K562 (cell line): ENCODE measurements at regions not wholly inside any gene's neighbourhood (a gene's known extent, or its start where the extent isn't known, plus 50 kb on each side); places are given as distances from the start of the nearest gene placed in this dataset.

ENCODE experiments used
- ATAC-seq: fragments of 200-7000 bp; cut with Tn5 transposase; 3 replicates; pipeline ENCODE4 v1.9.1; 2020; ENCODE audit warnings: moderate library complexity
- BruUV-seq: library from RNA; stranded (reverse); fragments of 400-500 nt; replicated peaks from 2 replicates; lab custom pipeline; 2021; lab: Mats Ljungman, UMichigan
- CTCF ChIA-PET: fragments of 300-600 bp; formaldehyde crosslinking; extraction: SDS; loops from one replicate; lab custom pipeline; 2021; ENCODE audit warnings: low intra/inter-chr PET ratio; lab: Yijun Ruan, JAX
- POLR2A ChIA-PET: fragments of 300-600, 350-650 bp; sonication (Branson Sonifier 250); formaldehyde crosslinking; extraction: SDS; loops from one replicate; lab custom pipeline; 2021; ENCODE audit warnings: antibody characterized with exemption, inconsistent platforms; lab: Yijun Ruan, JAX
- DNase-seq, 4 experiments: peaks; one replicate each; pipeline versions ENCODE4 v3.0.0 to v3.0.0-alpha.2; 2011 to 2018; ENCODE audit warnings: low spot score in 3 of 4, mixed read lengths in 3 of 4; ENCODE audit errors: extremely low read depth in 1 of 4
- FAIRE-seq: peaks from 2 replicates; lab custom pipeline; 2011; peaks lifted over from hg19 to GRCh38; lab: Jason Lieb, UNC
- H2AFZ ChIP-seq: 2 replicates; pipeline ENCODE4 v1.6.0; 2011; ENCODE audit warnings: low read depth, low read length, control low read depth, inconsistent platforms
- H3K27ac ChIP-seq: fragments of 200-600 bp; 3 replicates; pipeline ENCODE4 v1.8.0; 2011; ENCODE audit warnings: low read depth, mild to moderate bottlenecking, control low read depth, inconsistent platforms, low read length, moderate library complexity, mixed read lengths; ENCODE audit errors: extremely low read depth
- H3K27me3 ChIP-seq, 2 experiments: fragments of 300-600 bp in 1 of 2; 2 replicates in 1 of 2; 3 replicates in 1 of 2; pipeline versions ENCODE4 v1.6.0 to v1.8.0; 2011; ENCODE audit warnings: inconsistent platforms in 2 of 2, low read length in 2 of 2, mild to moderate bottlenecking in 1 of 2, mixed read lengths in 1 of 2, moderate library complexity in 1 of 2; ENCODE audit not compliant: control insufficient read depth in 2 of 2, insufficient read depth in 2 of 2
- H3K36me3 ChIP-seq: fragments of 300-600 bp; 3 replicates; pipeline ENCODE4 v1.8.0; 2011; ENCODE audit warnings: mild to moderate bottlenecking, low read length, inconsistent platforms; ENCODE audit not compliant: control insufficient read depth, insufficient read depth
- H3K4me1 ChIP-seq, 2 experiments: fragments of 200-600 bp in 1 of 2; replicated peaks in 1 of 2; 2 replicates in 1 of 2; 3 replicates in 1 of 2; pipeline versions ENCODE4 v1.5.1 to v1.8.0; 2011; ENCODE audit warnings: inconsistent platforms in 2 of 2, low read length in 2 of 2, mild to moderate bottlenecking in 1 of 2, mixed read lengths in 1 of 2, moderate library complexity in 1 of 2; ENCODE audit not compliant: control insufficient read depth in 2 of 2, insufficient read depth in 2 of 2
- H3K4me2 ChIP-seq: 2 replicates; pipeline ENCODE4 v1.6.1; 2011; ENCODE audit warnings: low read length, control low read depth, inconsistent platforms, mixed read lengths; ENCODE audit not compliant: insufficient read depth
- H3K4me3 ChIP-seq: fragments of 200-600 bp; sonication (generic), shearing (Covaris generic); 2 replicates; pipeline ENCODE4 v1.5.1; 2016; ENCODE audit warnings: control low read depth, inconsistent platforms
- H3K79me2 ChIP-seq: fragments of 200-600 bp; 3 replicates; pipeline ENCODE4 v1.8.0; 2011; ENCODE audit warnings: low read length, inconsistent platforms; ENCODE audit not compliant: control insufficient read depth, insufficient read depth
- H3K9ac ChIP-seq, 2 experiments: 2 replicates each; pipeline versions ENCODE4 v1.6.0 to v1.6.1; 2011; ENCODE audit warnings: low read depth in 2 of 2, low read length in 2 of 2, control low read depth in 1 of 2, inconsistent platforms in 1 of 2, mild to moderate bottlenecking in 1 of 2, mixed read lengths in 1 of 2; ENCODE audit not compliant: insufficient read depth in 1 of 2
- H3K9me1 ChIP-seq: one replicate; pipeline ENCODE4 v1.6.0; 2011; ENCODE audit warnings: inconsistent platforms, mild to moderate bottlenecking, low read length, moderate library complexity; ENCODE audit not compliant: control insufficient read depth, insufficient read depth
- H3K9me3 ChIP-seq: replicated peaks from 2 replicates; pipeline ENCODE4 v1.5.1; 2011; ENCODE audit warnings: low read depth, low read length, inconsistent platforms; ENCODE audit not compliant: control insufficient read depth, insufficient read depth
- H4K20me1 ChIP-seq: replicated peaks from 2 replicates; pipeline ENCODE4 v1.6.1; 2011; ENCODE audit warnings: low read length, inconsistent platforms, mixed read lengths; ENCODE audit not compliant: control insufficient read depth, insufficient read depth
- ARNT ChIP-seq, 2 experiments: fragments of 450-650 bp; IDR thresholded peaks; 2 replicates each; pipeline ENCODE4 v1.6.1; 2016; ENCODE audit warnings: mild to moderate bottlenecking in 1 of 2
- BRCA1 ChIP-seq, 2 experiments: fragments of 450-650 bp in 1 of 2; sonication (generic) in 1 of 2; formaldehyde crosslinking in 1 of 2; IDR thresholded peaks; 2 replicates each; pipeline versions ENCODE4 v1.5.0 to v1.6.1; 2017 to 2020; ENCODE audit warnings: mild to moderate bottlenecking in 1 of 2, missing genetic modification reagents in 1 of 2
- KLF1 ChIP-seq: fragments of 450-650 bp; IDR thresholded peaks from 2 replicates; pipeline ENCODE4 v1.6.1; 2016; ENCODE audit warnings: missing genetic modification characterization, missing compliant biosample characterization
- NR3C1 ChIP-seq: sonication (generic); formaldehyde crosslinking; IDR thresholded peaks from 2 replicates; pipeline ENCODE4 v1.8.1; 2022; ENCODE audit warnings: missing genetic modification reagents
- SMAD3 ChIP-seq: fragments of 450-650 bp; formaldehyde crosslinking; conservative IDR thresholded peaks from 2 replicates; pipeline ENCODE4 v1.4.0; 2020; ENCODE audit warnings: mild to moderate bottlenecking
- SRSF9 ChIP-seq: fragments of 200-400 bp; formaldehyde crosslinking; IDR thresholded peaks from 2 replicates; pipeline ENCODE4 v1.6.1; 2017; ENCODE audit warnings: low read depth, low read length, borderline replicate concordance
- ZNF644 ChIP-seq: fragments of 200-800 bp; sonication (Bioruptor generic); IDR thresholded peaks from 2 replicates; pipeline ENCODE4 v1.6.1; 2016; ENCODE audit warnings: low read depth, missing genetic modification characterization, missing compliant biosample characterization
- ZNF780A ChIP-seq: fragments of 250-450 bp; sonication (Bioruptor Pico); IDR thresholded peaks from 2 replicates; pipeline ENCODE4 v1.5.0; 2021; ENCODE audit warnings: mild to moderate bottlenecking
- WGBS: fragments of 100-300 bp; shearing (Covaris generic); methylation state at CpG from one replicate; pipeline ENCODE4 v1.1.6; 2016; ENCODE audit warnings: low coverage, mixed read lengths; ENCODE audit not compliant: insufficient coverage; ENCODE audit errors: missing lambda C conversion rate; 5-methylcytosine and 5-hydroxymethylcytosine counted together
- in situ Hi-C: fragments of 300-500 bp; cut with MboI; formaldehyde crosslinking; loops from 4 replicates; pipeline ENCODE4 v1.15.0; 2018; ENCODE audit warnings: inconsistent platforms, mixed read lengths
- intact Hi-C: fragments of 100-400 bp; cut with micrococcal nuclease; formaldehyde crosslinking; loops from 2 replicates; pipeline ENCODE4 v1.14.2; 2022
- TF ChIP-seq, protein P1 (sequence below): sonication (generic); formaldehyde crosslinking; IDR thresholded peaks from 2 replicates; pipeline ENCODE4 v1.8.0; 2022; ENCODE audit warnings: mild to moderate bottlenecking, missing genetic modification reagents
- TF ChIP-seq, protein P2 (sequence below), 2 experiments: fragments of 250-450 bp in 1 of 2; fragments of 450-650 bp in 1 of 2; sonication (Bioruptor Pico) in 1 of 2; IDR thresholded peaks; 2 replicates each; pipeline versions ENCODE4 v1.6.1 to v1.8.0; 2016 to 2021; ENCODE audit warnings: mild to moderate bottlenecking in 2 of 2, moderate library complexity in 2 of 2, missing compliant biosample characterization in 1 of 2, missing genetic modification characterization in 1 of 2

DNA sequence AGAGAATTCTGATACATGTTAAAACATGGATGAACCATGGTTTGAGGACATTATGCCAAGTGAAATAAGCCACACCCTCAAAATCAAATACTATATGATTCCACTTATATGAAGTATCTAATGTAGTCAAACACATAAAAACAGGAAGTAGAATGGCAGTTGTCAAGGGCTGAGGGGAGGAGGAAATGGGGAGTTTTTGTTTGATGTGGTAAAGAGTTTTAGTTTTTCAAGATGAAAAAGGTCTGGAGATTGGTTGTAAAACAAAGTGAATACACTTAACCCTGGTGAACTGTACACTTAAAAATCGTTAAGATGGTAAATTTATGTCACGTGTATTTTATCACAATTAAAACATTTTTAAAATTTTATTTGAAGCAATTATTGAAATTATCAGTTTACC is 127.4 kb upstream of the GRIK2 start:
- H3K9me3 ChIP-seq = no peaks in the 10 kb centered on the region; the same call in 1 of the 2 replicates
- TF ChIP-seq, protein P1, sequence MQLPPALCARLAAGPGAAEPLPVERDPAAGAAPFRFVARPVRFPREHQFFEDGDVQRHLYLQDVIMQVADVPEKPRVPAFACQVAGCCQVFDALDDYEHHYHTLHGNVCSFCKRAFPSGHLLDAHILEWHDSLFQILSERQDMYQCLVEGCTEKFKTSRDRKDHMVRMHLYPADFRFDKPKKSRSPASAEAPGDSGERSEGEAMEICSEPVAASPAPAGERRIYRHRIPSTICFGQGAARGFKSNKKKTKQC (CRISPR knock-in tag) = no peak
- no peak for TF ChIP-seq SRSF9
- no peak for TF ChIP-seq BRCA1 (IDR thresholded peaks at IDR 0.05)
- no peak for TF ChIP-seq BRCA1 (CRISPR knock-in tag; IDR thresholded peaks at IDR 0.05)
- TF ChIP-seq NR3C1 (CRISPR knock-in tag) = no peak
- no peak for TF ChIP-seq SMAD3
- TF ChIP-seq KLF1 = no peak
- no peak for TF ChIP-seq ZNF780A (CRISPR knock-in tag)
- TF ChIP-seq, protein P2, sequence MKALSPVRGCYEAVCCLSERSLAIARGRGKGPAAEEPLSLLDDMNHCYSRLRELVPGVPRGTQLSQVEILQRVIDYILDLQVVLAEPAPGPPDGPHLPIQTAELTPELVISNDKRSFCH (CRISPR knock-in tag; IDR thresholded peaks at IDR 0.05) = no peak
- TF ChIP-seq, protein P2 (tag; IDR thresholded peaks at IDR 0.05) = no peak
- TF ChIP-seq ZNF644 (tag) = no peak
- TF ChIP-seq ARNT (IDR thresholded peaks at IDR 0.05) = no peak
- BruUV-seq = no TSS peak
- no peaks in the 10 kb centered on the region for H3K9me1 ChIP-seq
- intact Hi-C loops (no loop called here), in situ Hi-C loops (no loop called here)
- H3K9ac ChIP-seq = no peak overlapping the region
- no peaks in the 10 kb centered on the region for H3K36me3 ChIP-seq
- CTCF ChIA-PET = no interaction called here
- 0% methylated on average over 2 of the region's 2 CpGs for WGBS
- DNase-seq = no peak
- no peak overlapping the region for H3K27ac ChIP-seq
- no peaks in the 10 kb centered on the region for H4K20me1 ChIP-seq
- no peak overlapping the region for H3K4me3 ChIP-seq
- POLR2A ChIA-PET = no interaction called here
- no peak overlapping the region for H3K4me2 ChIP-seq
- no peaks in the 10 kb centered on the region for H3K79me2 ChIP-seq
- H3K4me1 ChIP-seq = no peaks in the 10 kb centered on the region
- no peak for ATAC-seq
- no peaks in the 10 kb centered on the region for H3K27me3 ChIP-seq
- FAIRE-seq = no peak
- H2AFZ ChIP-seq = no peak overlapping the region
